HG03108 (cell line): ENCODE measurements at regions not wholly inside any gene's neighbourhood (a gene's known extent, or its start where the extent isn't known, plus 50 kb on each side); places are given as distances from the start of the nearest gene placed in this dataset.
"Not testable (repeated sequence)": the region's sequence is repeated elsewhere in the genome, so short reads cannot be mapped to it uniquely, and the experiment has no call there.

ENCODE experiments used
- ATAC-seq: cut with Tn5 transposase; IDR thresholded peaks from one replicate; pipeline ENCODE4 v1.9.1; 2021; ENCODE audit warnings: moderate library complexity; ENCODE audit not compliant: unreplicated experiment

GRCh38 chr10:126722726-126723125 lies 52.2 kb upstream of the C10orf90 start:
- ATAC-seq: no peak

GRCh38 chr10:126723226-126723625 lies 52.7 kb upstream of the C10orf90 start:
- no peak for ATAC-seq

GRCh38 chr10:126729314-126729870 lies 58.9 kb upstream of the C10orf90 start:
- ATAC-seq: no peak

- ATAC-seq: no peak
These were observed 60.5 kb upstream of the C10orf90 start for GRCh38 chr10:126730856-126731609.

GRCh38 chr10:126731610-126731990 lies 61.1 kb upstream of the C10orf90 start:
- ATAC-seq: no peak

GRCh38 chr10:126732308-126732707 lies 61.8 kb upstream of the C10orf90 start:
- no peak for ATAC-seq

GRCh38 chr10:126732868-126733267 lies 62.4 kb upstream of the C10orf90 start:
- ATAC-seq: no peak

GRCh38 chr10:126734015-126734414 lies 63.5 kb upstream of the C10orf90 start:
- ATAC-seq: no peak

- no peak for ATAC-seq
These were observed 64.5 kb upstream of the C10orf90 start for GRCh38 chr10:126734967-126735366.

GRCh38 chr10:126736142-126736541 lies 65.6 kb upstream of the C10orf90 start:
- ATAC-seq: no peak

- no peak for ATAC-seq
These were observed 66.2 kb upstream of the C10orf90 start for GRCh38 chr10:126736727-126737126.

- ATAC-seq: no peak
These were observed 67.5 kb upstream of the C10orf90 start for GRCh38 chr10:126738001-126738400.

GRCh38 chr10:126744571-126744970 lies 74.1 kb upstream of the C10orf90 start:
- ATAC-seq: no peak

- ATAC-seq: peak; percentile 50
These were observed 78.6 kb upstream of the C10orf90 start for GRCh38 chr10:126749015-126749655.

GRCh38 chr10:126754966-126755365 lies 84.5 kb upstream of the C10orf90 start:
- ATAC-seq: no peak

- ATAC-seq: no peak
These were observed 88.4 kb upstream of the C10orf90 start for GRCh38 chr10:126758867-126759266.

GRCh38 chr10:126759531-126759930 lies 89.0 kb upstream of the C10orf90 start:
- ATAC-seq: no peak

- not testable (repeated sequence) for ATAC-seq
These were observed 96.2 kb upstream of the C10orf90 start for GRCh38 chr10:126766646-126767045.

- no peak for ATAC-seq
These were observed 100.3 kb upstream of the C10orf90 start for GRCh38 chr10:126770809-126771208.

- no peak for ATAC-seq
These were observed 105.7 kb upstream of the C10orf90 start for GRCh38 chr10:126776168-126776567.

GRCh38 chr10:126777714-126778113 lies 107.2 kb upstream of the C10orf90 start:
- no peak for ATAC-seq
